ENCODE measurements at regions not wholly inside any gene's neighbourhood (a gene's known extent, or its start where the extent isn't known, plus 50 kb on each side); places are given as distances from the start of the nearest gene placed in this dataset.

DNA sequence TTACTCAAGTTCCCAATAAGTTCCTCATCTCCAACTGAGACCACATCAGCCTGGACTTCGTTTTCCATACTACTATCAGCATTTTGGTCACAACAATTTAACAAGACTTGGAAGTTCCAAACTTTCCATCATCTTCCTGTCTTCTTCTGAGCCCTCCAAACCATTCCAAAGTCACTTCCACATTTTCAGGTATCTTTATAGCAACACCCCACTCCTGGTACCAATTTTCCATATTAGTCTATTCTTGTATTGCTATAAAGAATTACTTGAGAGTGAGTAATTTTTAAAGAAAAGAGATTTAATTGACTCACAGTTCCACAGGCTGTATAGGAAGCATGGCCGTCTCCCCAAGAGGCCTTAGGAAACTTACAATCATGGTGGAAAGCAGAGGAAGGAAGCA is 138.6 kb upstream of the GPRIN3 start:
- TF ChIP-seq EP300 (IDR thresholded peaks at IDR 0.05; ENCODE audit: borderline replicate concordance) (no peak), FOXM1 (IDR thresholded peaks at IDR 0.05; ENCODE audit: borderline replicate concordance, low read depth) (no peak), YY1 (IDR thresholded peaks at IDR 0.05; ENCODE audit: low read depth) (no peak), RAD21 (IDR thresholded peaks at IDR 0.05; ENCODE audit: low read depth) (no peak), EGR1 (IDR thresholded peaks at IDR 0.05) (no peak), NFIC (IDR thresholded peaks at IDR 0.05) (no peak), TAF1 (IDR thresholded peaks at IDR 0.05; ENCODE audit: low read depth) (no peak), TCF12 (IDR thresholded peaks at IDR 0.05; ENCODE audit: low read depth) (no peak), TEAD4 (IDR thresholded peaks at IDR 0.05) (no peak), ZBTB7A (IDR thresholded peaks at IDR 0.05; ENCODE audit: low read depth) (no peak), CEBPB (IDR thresholded peaks at IDR 0.05) (no peak), CREB1 (IDR thresholded peaks at IDR 0.05; ENCODE audit: low read depth) (no peak)
- TF ChIP-seq, protein P1, sequence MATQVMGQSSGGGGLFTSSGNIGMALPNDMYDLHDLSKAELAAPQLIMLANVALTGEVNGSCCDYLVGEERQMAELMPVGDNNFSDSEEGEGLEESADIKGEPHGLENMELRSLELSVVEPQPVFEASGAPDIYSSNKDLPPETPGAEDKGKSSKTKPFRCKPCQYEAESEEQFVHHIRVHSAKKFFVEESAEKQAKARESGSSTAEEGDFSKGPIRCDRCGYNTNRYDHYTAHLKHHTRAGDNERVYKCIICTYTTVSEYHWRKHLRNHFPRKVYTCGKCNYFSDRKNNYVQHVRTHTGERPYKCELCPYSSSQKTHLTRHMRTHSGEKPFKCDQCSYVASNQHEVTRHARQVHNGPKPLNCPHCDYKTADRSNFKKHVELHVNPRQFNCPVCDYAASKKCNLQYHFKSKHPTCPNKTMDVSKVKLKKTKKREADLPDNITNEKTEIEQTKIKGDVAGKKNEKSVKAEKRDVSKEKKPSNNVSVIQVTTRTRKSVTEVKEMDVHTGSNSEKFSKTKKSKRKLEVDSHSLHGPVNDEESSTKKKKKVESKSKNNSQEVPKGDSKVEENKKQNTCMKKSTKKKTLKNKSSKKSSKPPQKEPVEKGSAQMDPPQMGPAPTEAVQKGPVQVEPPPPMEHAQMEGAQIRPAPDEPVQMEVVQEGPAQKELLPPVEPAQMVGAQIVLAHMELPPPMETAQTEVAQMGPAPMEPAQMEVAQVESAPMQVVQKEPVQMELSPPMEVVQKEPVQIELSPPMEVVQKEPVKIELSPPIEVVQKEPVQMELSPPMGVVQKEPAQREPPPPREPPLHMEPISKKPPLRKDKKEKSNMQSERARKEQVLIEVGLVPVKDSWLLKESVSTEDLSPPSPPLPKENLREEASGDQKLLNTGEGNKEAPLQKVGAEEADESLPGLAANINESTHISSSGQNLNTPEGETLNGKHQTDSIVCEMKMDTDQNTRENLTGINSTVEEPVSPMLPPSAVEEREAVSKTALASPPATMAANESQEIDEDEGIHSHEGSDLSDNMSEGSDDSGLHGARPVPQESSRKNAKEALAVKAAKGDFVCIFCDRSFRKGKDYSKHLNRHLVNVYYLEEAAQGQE (IDR thresholded peaks at IDR 0.05; ENCODE audit: low read depth) = no peak
- TF ChIP-seq, protein P2, sequence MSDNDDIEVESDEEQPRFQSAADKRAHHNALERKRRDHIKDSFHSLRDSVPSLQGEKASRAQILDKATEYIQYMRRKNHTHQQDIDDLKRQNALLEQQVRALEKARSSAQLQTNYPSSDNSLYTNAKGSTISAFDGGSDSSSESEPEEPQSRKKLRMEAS (IDR thresholded peaks at IDR 0.05) = no peak
